Adipocyte (in vitro differentiated cells): ENCODE measurements at regions not wholly inside any gene's neighbourhood (a gene's known extent, or its start where the extent isn't known, plus 50 kb on each side); places are given as distances from the start of the nearest gene placed in this dataset.

Experiments
- DNase-seq: peaks from one replicate; pipeline ENCODE4 v3.0.0-alpha.2; 2015; ENCODE audit warnings: low read depth
- H3K27me3 ChIP-seq: replicated peaks from 2 replicates; pipeline ENCODE4 v1.7.0; 2013; ENCODE audit warnings: mild to moderate bottlenecking, low read length, moderate library complexity; ENCODE audit not compliant: control insufficient read depth, insufficient read depth
- H3K36me3 ChIP-seq: 2 replicates; pipeline ENCODE4 v1.7.0; 2013; ENCODE audit warnings: low read length, mild to moderate bottlenecking, moderate library complexity; ENCODE audit not compliant: control insufficient read depth, insufficient read depth, severe bottlenecking
- H3K4me1 ChIP-seq: 2 replicates; pipeline ENCODE4 v1.7.0; 2013; ENCODE audit warnings: mild to moderate bottlenecking, low read length, moderate library complexity; ENCODE audit not compliant: control insufficient read depth, insufficient read depth
- H3K4me3 ChIP-seq: 2 replicates; pipeline ENCODE4 v1.7.0; 2013; ENCODE audit warnings: mild to moderate bottlenecking, low read length, moderate library complexity
- H3K9ac ChIP-seq: 2 replicates; pipeline ENCODE4 v1.7.0; 2013; ENCODE audit warnings: mild to moderate bottlenecking, low read length, moderate library complexity
- H3K9me3 ChIP-seq: 2 replicates; pipeline ENCODE4 v1.7.0; 2013; ENCODE audit warnings: mild to moderate bottlenecking, low read length, moderate library complexity; ENCODE audit not compliant: control insufficient read depth

- Histone ChIP-seq H3K4me3 (no peak overlapping the region), H3K27me3 (no peaks in the 10 kb centered on the region), H3K36me3 (no peaks in the 10 kb centered on the region), H3K9me3 (no peaks in the 10 kb centered on the region), H3K9ac (peak overlapping the region; percentile 85), H3K4me1 (peaks cover 51% of the 10 kb centered on the region)
- no peak for DNase-seq
These were observed 147.5 kb upstream of the FGGY start for GRCh38 chr1:59149435-59149834.

- peak; percentile 95 for DNase-seq
- Histone ChIP-seq H3K9ac (peak overlapping the region; percentile 85), H3K4me3 (peak overlapping the region; percentile 76)
These were observed 146.1 kb upstream of the FGGY start for GRCh38 chr1:59150577-59151386.

GRCh38 chr1:59151387-59151761 is 145.5 kb upstream of the FGGY start:
- DNase-seq, result no peak
- Histone ChIP-seq H3K27me3 (no peaks in the 10 kb centered on the region), H3K4me1 (peaks cover 55% of the 10 kb centered on the region), H3K4me3 (peak overlapping the region; percentile 16), H3K9ac (peak overlapping the region; percentile 81), H3K36me3 (no peaks in the 10 kb centered on the region), H3K9me3 (no peaks in the 10 kb centered on the region)

More at GRCh38 chr1:59150577-59151386, 146.1 kb upstream of the FGGY start:
- Histone ChIP-seq H3K36me3 (no peaks in the 10 kb centered on the region), H3K9me3 (no peaks in the 10 kb centered on the region), H3K4me1 (peaks cover 54% of the 10 kb centered on the region), H3K27me3 (no peaks in the 10 kb centered on the region)

- Histone ChIP-seq H3K9me3 (no peaks in the 10 kb centered on the region), H3K9ac (peak overlapping the region; percentile 81), H3K4me3 (peak overlapping the region; percentile 16), H3K27me3 (no peaks in the 10 kb centered on the region), H3K36me3 (no peaks in the 10 kb centered on the region), H3K4me1 (peaks cover 58% of the 10 kb centered on the region)
- DNase-seq, result no peak
These were observed 145.0 kb upstream of the FGGY start for GRCh38 chr1:59151860-59152259.

GRCh38 chr1:59152511-59152910 is 144.4 kb upstream of the FGGY start:
- peaks cover 56% of the 10 kb centered on the region for H3K4me1 ChIP-seq
- no peaks in the 10 kb centered on the region for H3K9me3 ChIP-seq
- peak overlapping the region; percentile 81 for H3K9ac ChIP-seq
- no peaks in the 10 kb centered on the region for H3K36me3 ChIP-seq
- H3K27me3 ChIP-seq, result no peaks in the 10 kb centered on the region
- no peak overlapping the region for H3K4me3 ChIP-seq
- DNase-seq, result no peak

GRCh38 chr1:59154401-59154800 is 142.5 kb upstream of the FGGY start:
- H3K27me3 ChIP-seq, result no peaks in the 10 kb centered on the region
- H3K4me3 ChIP-seq, result no peak overlapping the region
- peaks cover 56% of the 10 kb centered on the region for H3K4me1 ChIP-seq
- no peak overlapping the region for H3K9ac ChIP-seq
- peaks cover 7% of the 10 kb centered on the region for H3K9me3 ChIP-seq
- H3K36me3 ChIP-seq, result no peaks in the 10 kb centered on the region
- DNase-seq, result no peak

- Histone ChIP-seq H3K9ac (peak overlapping the region; percentile 61), H3K36me3 (no peaks in the 10 kb centered on the region), H3K4me3 (no peak overlapping the region), H3K9me3 (peaks cover 7% of the 10 kb centered on the region), H3K4me1 (peaks cover 50% of the 10 kb centered on the region), H3K27me3 (no peaks in the 10 kb centered on the region)
- no peak for DNase-seq
These were observed 141.5 kb upstream of the FGGY start for GRCh38 chr1:59155351-59155750.

- Histone ChIP-seq H3K9ac (peak overlapping the region; percentile 61), H3K27me3 (no peaks in the 10 kb centered on the region), H3K9me3 (peaks cover 7% of the 10 kb centered on the region), H3K4me1 (peaks cover 43% of the 10 kb centered on the region), H3K4me3 (no peak overlapping the region), H3K36me3 (no peaks in the 10 kb centered on the region)
- no peak for DNase-seq
These were observed 140.8 kb upstream of the FGGY start for GRCh38 chr1:59156051-59156450.

GRCh38 chr1:59156526-59157199 is 140.2 kb upstream of the FGGY start:
- no peak overlapping the region for H3K4me3 ChIP-seq

GRCh38 chr1:59158321-59158720 is 138.6 kb upstream of the FGGY start:
- peak overlapping the region; percentile 13 for H3K4me3 ChIP-seq
- H3K9ac ChIP-seq, result no peak overlapping the region
- DNase-seq, result no peak
- peaks cover 7% of the 10 kb centered on the region for H3K9me3 ChIP-seq
- no peaks in the 10 kb centered on the region for H3K36me3 ChIP-seq
- no peaks in the 10 kb centered on the region for H3K27me3 ChIP-seq
- peaks cover 30% of the 10 kb centered on the region for H3K4me1 ChIP-seq

More at GRCh38 chr1:59156526-59157199, 140.2 kb upstream of the FGGY start:
- Histone ChIP-seq H3K4me1 (peaks cover 38% of the 10 kb centered on the region), H3K36me3 (no peaks in the 10 kb centered on the region), H3K9ac (peak overlapping the region; percentile 61), H3K27me3 (no peaks in the 10 kb centered on the region), H3K9me3 (peaks cover 7% of the 10 kb centered on the region)
- no peak for DNase-seq

GRCh38 chr1:59159557-59160203 is 137.2 kb upstream of the FGGY start:
- Histone ChIP-seq H3K27me3 (no peaks in the 10 kb centered on the region), H3K9me3 (peaks cover 7% of the 10 kb centered on the region), H3K4me1 (peaks cover 39% of the 10 kb centered on the region), H3K9ac (peak overlapping the region; percentile 14), H3K4me3 (no peak overlapping the region), H3K36me3 (no peaks in the 10 kb centered on the region)
- DNase-seq, result no peak
